Endothelial cell (in vitro differentiated cells): ENCODE measurements at regions not wholly inside any gene's neighbourhood (a gene's known extent, or its start where the extent isn't known, plus 50 kb on each side); places are given as distances from the start of the nearest gene placed in this dataset.

Experiments
- DNase-seq: peaks from one replicate; pipeline ENCODE4 v3.0.0; 2021; ENCODE audit warnings: low spot score
- H3K27ac Mint-ChIP-seq: one replicate; pipeline ENCODE4 v1.8.0; 2021; ENCODE audit warnings: mixed read lengths, inconsistent platforms; ENCODE audit not compliant: unreplicated experiment
- H3K27me3 Mint-ChIP-seq: one replicate; pipeline ENCODE4 v1.8.0; 2021; ENCODE audit warnings: mild to moderate bottlenecking, moderate library complexity, mixed read lengths, inconsistent platforms; ENCODE audit not compliant: unreplicated experiment
- H3K36me3 Mint-ChIP-seq: one replicate; pipeline ENCODE4 v1.8.0; 2021; ENCODE audit warnings: mild to moderate bottlenecking, low read depth, mixed read lengths, inconsistent platforms; ENCODE audit not compliant: unreplicated experiment
- H3K4me1 Mint-ChIP-seq: one replicate; pipeline ENCODE4 v1.8.0; 2021; ENCODE audit warnings: mild to moderate bottlenecking, mixed read lengths, inconsistent platforms; ENCODE audit not compliant: unreplicated experiment
- H3K4me3 Mint-ChIP-seq: one replicate; pipeline ENCODE4 v1.8.0; 2021; ENCODE audit warnings: mild to moderate bottlenecking, mixed read lengths, inconsistent platforms; ENCODE audit not compliant: unreplicated experiment
- H3K9me3 Mint-ChIP-seq: one replicate; pipeline ENCODE4 v1.8.0; 2021; ENCODE audit warnings: mixed read lengths, inconsistent platforms; ENCODE audit not compliant: unreplicated experiment
- TF ChIP-seq, protein P1 (sequence below): fragments of 200-600 bp; sonication (generic); IDR thresholded peaks from one replicate; pipeline ENCODE4 v1.5.0; 2021; ENCODE audit warnings: antibody characterized with exemption; ENCODE audit not compliant: unreplicated experiment

DNA sequence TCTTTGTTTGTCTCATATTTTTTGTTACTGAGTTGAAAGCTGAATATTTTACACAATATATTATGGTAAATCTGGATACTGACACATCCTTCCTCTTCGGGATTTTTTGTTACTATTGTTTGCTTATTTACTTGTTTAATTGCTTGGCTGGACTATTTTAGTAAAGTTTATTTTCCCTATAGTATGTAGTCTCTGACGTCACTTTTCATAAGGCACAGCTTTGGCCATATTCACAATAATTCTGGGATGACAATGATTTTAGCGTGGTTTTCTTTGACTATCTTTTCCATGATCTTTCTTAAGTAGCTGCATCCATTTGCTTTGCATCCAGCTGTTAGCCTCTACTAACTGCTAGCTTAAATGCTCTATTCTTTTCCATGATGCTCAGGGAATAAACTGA is 552.4 kb downstream of the VGLL3 start:
- H3K4me3 Mint-ChIP-seq = no peak overlapping the region
- DNase-seq = no peak
- no peaks in the 10 kb centered on the region for H3K27me3 Mint-ChIP-seq
- H3K9me3 Mint-ChIP-seq = no peaks in the 10 kb centered on the region
- H3K36me3 Mint-ChIP-seq = no peaks in the 10 kb centered on the region
- TF ChIP-seq, protein P1, sequence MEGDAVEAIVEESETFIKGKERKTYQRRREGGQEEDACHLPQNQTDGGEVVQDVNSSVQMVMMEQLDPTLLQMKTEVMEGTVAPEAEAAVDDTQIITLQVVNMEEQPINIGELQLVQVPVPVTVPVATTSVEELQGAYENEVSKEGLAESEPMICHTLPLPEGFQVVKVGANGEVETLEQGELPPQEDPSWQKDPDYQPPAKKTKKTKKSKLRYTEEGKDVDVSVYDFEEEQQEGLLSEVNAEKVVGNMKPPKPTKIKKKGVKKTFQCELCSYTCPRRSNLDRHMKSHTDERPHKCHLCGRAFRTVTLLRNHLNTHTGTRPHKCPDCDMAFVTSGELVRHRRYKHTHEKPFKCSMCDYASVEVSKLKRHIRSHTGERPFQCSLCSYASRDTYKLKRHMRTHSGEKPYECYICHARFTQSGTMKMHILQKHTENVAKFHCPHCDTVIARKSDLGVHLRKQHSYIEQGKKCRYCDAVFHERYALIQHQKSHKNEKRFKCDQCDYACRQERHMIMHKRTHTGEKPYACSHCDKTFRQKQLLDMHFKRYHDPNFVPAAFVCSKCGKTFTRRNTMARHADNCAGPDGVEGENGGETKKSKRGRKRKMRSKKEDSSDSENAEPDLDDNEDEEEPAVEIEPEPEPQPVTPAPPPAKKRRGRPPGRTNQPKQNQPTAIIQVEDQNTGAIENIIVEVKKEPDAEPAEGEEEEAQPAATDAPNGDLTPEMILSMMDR = no peak
- H3K4me1 Mint-ChIP-seq = no peaks in the 10 kb centered on the region
- no peak overlapping the region for H3K27ac Mint-ChIP-seq

DNA sequence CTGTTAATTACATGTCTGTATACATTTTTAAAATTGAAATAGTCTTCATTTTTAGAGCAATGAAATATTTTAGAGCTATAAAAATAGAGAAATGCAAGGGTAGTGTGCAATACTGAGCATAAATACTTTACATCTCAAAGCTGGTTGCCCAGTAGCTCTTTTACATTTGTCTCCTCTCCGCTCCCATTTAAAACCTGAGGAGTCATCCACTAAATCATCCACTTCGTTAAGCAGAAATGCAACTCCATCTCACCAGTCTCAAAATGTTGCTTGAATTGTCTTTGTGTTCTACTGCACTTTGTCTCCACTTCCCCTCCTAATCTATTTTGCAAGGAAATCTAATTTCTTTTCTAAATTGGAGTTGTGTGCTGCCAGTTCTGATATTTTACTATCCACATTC is 563.6 kb downstream of the VGLL3 start:
- Mint-ChIP-seq H3K4me1 (no peaks in the 10 kb centered on the region), H3K27me3 (no peaks in the 10 kb centered on the region), H3K9me3 (no peaks in the 10 kb centered on the region), H3K27ac (no peak overlapping the region), H3K36me3 (no peaks in the 10 kb centered on the region), H3K4me3 (no peak overlapping the region)
- TF ChIP-seq, protein P1 = no peak
- DNase-seq = no peak

DNA sequence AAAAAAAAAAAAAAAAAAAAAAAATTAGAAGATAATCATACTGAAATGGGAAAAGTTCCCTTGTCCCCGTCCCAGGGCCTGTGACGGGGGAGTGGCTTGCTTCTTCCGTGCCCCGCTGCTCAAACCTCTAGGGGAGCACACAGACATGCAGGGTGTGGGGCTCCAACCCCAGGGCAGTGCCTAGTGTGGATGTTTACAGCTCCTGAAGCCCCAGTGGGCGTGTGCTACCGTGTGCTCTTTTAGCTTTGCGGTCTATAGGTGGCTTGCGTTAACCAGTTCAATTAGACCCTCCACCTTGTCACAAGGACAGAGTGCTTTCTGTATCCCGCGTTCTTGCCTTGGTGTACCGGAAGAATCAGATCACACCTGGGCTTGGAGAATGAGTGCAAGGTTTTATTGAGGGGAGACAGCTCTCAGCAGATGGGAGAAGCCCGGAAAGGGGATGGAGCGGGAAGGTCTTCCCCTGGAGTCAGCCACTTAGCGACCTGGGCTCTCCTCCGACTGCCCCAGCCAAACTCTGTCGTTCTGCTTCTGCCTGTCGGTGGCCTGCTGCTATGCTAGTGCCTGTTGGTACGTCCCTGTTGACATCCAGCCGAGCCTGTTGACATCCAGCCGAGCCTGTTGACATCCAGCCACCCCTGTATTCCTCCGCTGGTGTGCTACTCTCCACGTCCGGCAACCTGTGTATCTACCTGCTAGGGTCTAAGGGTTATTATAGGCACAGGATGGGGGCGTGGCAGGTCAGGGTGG is 569.8 kb downstream of the VGLL3 start:
- no peaks in the 10 kb centered on the region for H3K4me1 Mint-ChIP-seq
- H3K27me3 Mint-ChIP-seq = peaks cover 1% of the 10 kb centered on the region
- H3K27ac Mint-ChIP-seq = no peak overlapping the region
- H3K9me3 Mint-ChIP-seq = no peaks in the 10 kb centered on the region
- H3K36me3 Mint-ChIP-seq = no peaks in the 10 kb centered on the region
- peak overlapping the region; percentile 51 for H3K4me3 Mint-ChIP-seq
- DNase-seq = no peak
- TF ChIP-seq, protein P1 = no peak

DNA sequence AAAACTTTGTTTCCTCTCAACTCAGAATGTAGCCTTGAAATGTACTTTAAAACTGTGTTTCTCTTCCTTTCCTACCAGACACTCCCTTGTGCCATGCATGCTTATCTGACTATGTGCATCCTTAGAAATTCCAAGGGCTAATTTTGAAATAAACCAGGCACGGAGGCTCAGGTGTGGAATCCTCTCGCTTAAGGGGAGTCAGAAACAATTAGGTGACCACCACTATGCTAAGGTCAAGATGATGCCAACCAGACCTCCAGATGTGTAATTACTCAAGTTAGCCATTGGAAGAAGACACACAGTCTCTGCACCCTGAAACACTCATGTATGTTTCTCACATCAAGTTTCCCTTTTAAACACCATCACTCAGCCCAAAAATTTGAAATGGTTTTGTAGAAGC is 572.1 kb downstream of the VGLL3 start:
- Mint-ChIP-seq H3K27me3 (peaks cover 1% of the 10 kb centered on the region), H3K4me1 (no peaks in the 10 kb centered on the region), H3K36me3 (no peaks in the 10 kb centered on the region), H3K4me3 (no peak overlapping the region), H3K9me3 (no peaks in the 10 kb centered on the region), H3K27ac (no peak overlapping the region)
- TF ChIP-seq, protein P1 = no peak
- no peak for DNase-seq

DNA sequence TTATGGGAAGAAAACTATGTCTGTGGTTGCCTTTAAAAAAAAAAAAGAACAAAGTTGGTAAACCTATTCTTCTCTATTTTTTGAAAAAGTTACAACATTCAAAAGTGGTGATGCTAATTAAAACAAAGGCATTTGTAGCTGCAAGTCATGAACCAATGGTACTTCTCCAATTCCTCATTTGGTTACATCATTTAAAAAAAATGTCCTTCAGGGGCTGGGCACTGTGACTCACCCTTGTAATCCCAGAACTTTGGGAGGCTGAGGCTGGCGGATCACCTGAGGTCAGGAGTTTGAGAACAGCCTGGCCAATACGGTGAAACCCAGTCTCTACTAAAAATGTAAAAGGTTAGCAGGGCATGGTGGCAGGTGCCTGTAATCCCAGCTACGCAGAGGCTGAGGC is 574.6 kb downstream of the VGLL3 start:
- Mint-ChIP-seq H3K36me3 (no peaks in the 10 kb centered on the region), H3K27me3 (no peaks in the 10 kb centered on the region), H3K4me1 (no peaks in the 10 kb centered on the region), H3K9me3 (no peaks in the 10 kb centered on the region), H3K4me3 (no peak overlapping the region), H3K27ac (no peak overlapping the region)
- no peak for DNase-seq
- TF ChIP-seq, protein P1 = no peak
